SK-N-SH (cell line): ENCODE measurements at regions not wholly inside any gene's neighbourhood (a gene's known extent, or its start where the extent isn't known, plus 50 kb on each side); places are given as distances from the start of the nearest gene placed in this dataset.

Source experiments
- CTCF ChIA-PET: fragments of 300-600, 350-600 bp; formaldehyde crosslinking; extraction: SDS; loops from one replicate; lab custom pipeline; 2021; lab: Yijun Ruan, JAX
- POLR2A ChIA-PET: fragments of 350-600 bp; sonication (Branson Sonifier 250); formaldehyde crosslinking; extraction: SDS; loops from one replicate; lab custom pipeline; 2020; ENCODE audit warnings: antibody characterized with exemption, inconsistent platforms; lab: Yijun Ruan, JAX
- DNase-seq: peaks from one replicate; pipeline ENCODE4 v3.0.0; 2012
- H2AFZ ChIP-seq: fragments of 200-600 bp; sonication (generic); 2 replicates; pipeline ENCODE4 v1.8.1; 2016; ENCODE audit warnings: antibody characterized with exemption, mild to moderate bottlenecking, low read depth
- H3F3A ChIP-seq: fragments of 200-600 bp; sonication (generic); replicated peaks from 2 replicates; pipeline ENCODE3; 2016; ENCODE audit warnings: antibody characterized with exemption, mild to moderate bottlenecking; ENCODE audit not compliant: insufficient read depth
- H3K27ac ChIP-seq, 2 experiments: fragments of 200-500 bp in 1 of 2; fragments of 200-600 bp in 1 of 2; sonication (Bioruptor generic) in 1 of 2; sonication (generic), shearing (Covaris generic) in 1 of 2; 2 replicates each; pipeline versions ENCODE4 v1.5.1 to v1.6.1; 2014 to 2016; ENCODE audit warnings: low read depth in 2 of 2, inconsistent platforms in 1 of 2, low read length in 1 of 2, mild to moderate bottlenecking in 1 of 2, mixed read lengths in 1 of 2
- H3K27me3 ChIP-seq: fragments of 200-600 bp; sonication (generic), shearing (Covaris generic); 2 replicates; pipeline ENCODE4 v1.6.1; 2016; ENCODE audit warnings: mixed run types; ENCODE audit not compliant: insufficient read depth
- H3K36me3 ChIP-seq, 2 experiments: fragments of 200-500 bp in 1 of 2; fragments of 200-600 bp in 1 of 2; sonication (Bioruptor generic) in 1 of 2; sonication (generic) in 1 of 2; replicated peaks in 1 of 2; 2 replicates each; pipeline versions ENCODE3 to v1.5.1; 2014 to 2016; ENCODE audit warnings: low read length in 1 of 2, mild to moderate bottlenecking in 1 of 2; ENCODE audit not compliant: insufficient read depth in 2 of 2, control insufficient read depth in 1 of 2
- H3K4me1 ChIP-seq, 2 experiments: fragments of 200-500 bp in 1 of 2; fragments of 200-600 bp in 1 of 2; sonication (Bioruptor generic) in 1 of 2; sonication (generic), shearing (Covaris generic) in 1 of 2; 2 replicates each; pipeline versions ENCODE4 v1.5.1 to v1.6.1; 2014 to 2016; ENCODE audit warnings: low read depth in 1 of 2, low read length in 1 of 2, mixed run types in 1 of 2; ENCODE audit not compliant: insufficient read depth in 2 of 2, control insufficient read depth in 1 of 2
- H3K4me2 ChIP-seq: fragments of 200-600 bp; sonication (generic), shearing (Covaris generic); 2 replicates; pipeline ENCODE4 v1.6.1; 2017; ENCODE audit warnings: mixed run types
- H3K4me3 ChIP-seq, 2 experiments: fragments of 200-500 bp in 1 of 2; fragments of 200-600 bp in 1 of 2; sonication (Bioruptor generic) in 1 of 2; sonication (generic), shearing (Covaris generic) in 1 of 2; 2 replicates each; pipeline versions ENCODE4 v1.5.1 to v1.8.1; 2014 to 2016; ENCODE audit warnings: low read depth in 2 of 2, inconsistent platforms in 1 of 2, low read length in 1 of 2, mild to moderate bottlenecking in 1 of 2, mixed read lengths in 1 of 2, moderate library complexity in 1 of 2
- H3K79me2 ChIP-seq: fragments of 200-600 bp; sonication (generic); 2 replicates; pipeline ENCODE4 v1.8.1; 2017; ENCODE audit warnings: mild to moderate bottlenecking; ENCODE audit not compliant: insufficient read depth
- H3K9ac ChIP-seq: fragments of 200-600 bp; sonication (generic); 2 replicates; pipeline ENCODE4 v1.6.1; 2017; ENCODE audit warnings: mixed run types
- H3K9me2 ChIP-seq: fragments of 200-600 bp; sonication (generic); 2 replicates; pipeline ENCODE4 v1.6.1; 2017; ENCODE audit warnings: mixed run types
- H3K9me3 ChIP-seq: fragments of 200-600 bp; sonication (generic); 2 replicates; pipeline ENCODE4 v1.6.1; 2017; ENCODE audit warnings: mixed run types, mild to moderate bottlenecking, moderate library complexity
- H4K20me1 ChIP-seq: fragments of 200-600 bp; sonication (generic); 2 replicates; pipeline ENCODE4 v1.6.1; 2017; ENCODE audit warnings: mild to moderate bottlenecking, mixed run types; ENCODE audit not compliant: insufficient read depth
- CTCF ChIP-seq: fragments of 200-600 bp; sonication (generic); IDR thresholded peaks from 2 replicates; pipeline ENCODE4 v1.6.1; 2017; ENCODE audit warnings: antibody characterized with exemption, mild to moderate bottlenecking, moderate library complexity
- ELF1 ChIP-seq: IDR thresholded peaks from 2 replicates; pipeline ENCODE4 v1.4.0; 2012
- EP300 ChIP-seq, 2 experiments: IDR thresholded peaks; 2 replicates each; pipeline versions ENCODE4 v1.4.0 to v1.6.1; 2012; ENCODE audit warnings: borderline replicate concordance in 1 of 2, low read depth in 1 of 2, low read length in 1 of 2
- EZH2phosphoT487 ChIP-seq: fragments of 200-600 bp; sonication (generic); IDR thresholded peaks from 2 replicates; pipeline ENCODE4 v1.6.1; 2017; ENCODE audit warnings: low read depth, mixed run types, mild to moderate bottlenecking, antibody characterized with exemption, moderate library complexity, borderline replicate concordance
- FOXJ3 ChIP-seq: sonication (generic); formaldehyde crosslinking; IDR thresholded peaks from 2 replicates; pipeline ENCODE4 v1.5.1; 2020; ENCODE audit warnings: mild to moderate bottlenecking, missing genetic modification reagents
- FOXM1 ChIP-seq: IDR thresholded peaks from 2 replicates; pipeline ENCODE4 v1.4.0; 2012; ENCODE audit warnings: low read depth, mild to moderate bottlenecking
- GABPA ChIP-seq: IDR thresholded peaks from 2 replicates; pipeline ENCODE4 v1.4.0; 2012; ENCODE audit warnings: low read depth, mild to moderate bottlenecking
- JUND ChIP-seq: IDR thresholded peaks from 2 replicates; pipeline ENCODE4 v1.4.0; 2012
- NFIC ChIP-seq: IDR thresholded peaks from 2 replicates; pipeline ENCODE4 v1.4.0; 2012; ENCODE audit warnings: borderline replicate concordance
- RAD21 ChIP-seq: IDR thresholded peaks from 2 replicates; pipeline ENCODE4 v1.6.1; 2012; ENCODE audit warnings: mild to moderate bottlenecking, low read length
- RCOR1 ChIP-seq: fragments of 150-350 bp; IDR thresholded peaks from 2 replicates; pipeline ENCODE4 v1.6.1; 2017; ENCODE audit warnings: antibody characterized with exemption, low read length
- REST ChIP-seq: IDR thresholded peaks from 2 replicates; pipeline ENCODE4 v1.6.1; 2012; ENCODE audit warnings: mild to moderate bottlenecking, low read depth, low read length, moderate library complexity
- RFX5 ChIP-seq: IDR thresholded peaks from 2 replicates; pipeline ENCODE4 v1.6.1; 2012; ENCODE audit warnings: mild to moderate bottlenecking, improper control_type of control experiment, low read length
- WGBS: methylation state at CpG from one replicate; pipeline ENCODE4 v1.1.6; 2017; ENCODE audit warnings: low lambda C conversion rate; 5-methylcytosine and 5-hydroxymethylcytosine counted together

GRCh38 chr2:104938231-104938941 lies 84.5 kb downstream of the POU3F3 start:
- Histone ChIP-seq H3K4me2 (no peak overlapping the region), H3K4me1 (no peaks in the 10 kb centered on the region; a peak in 1 of 4 replicates), H3K9me2 (no peaks in the 10 kb centered on the region), H4K20me1 (no peaks in the 10 kb centered on the region), H3K4me3 (no peak overlapping the region), H3K36me3 (no peaks in the 10 kb centered on the region), H3K9ac (no peak overlapping the region), H3K9me3 (no peaks in the 10 kb centered on the region), H2AFZ (no peak overlapping the region), H3K27ac (no peak overlapping the region), H3K79me2 (no peaks in the 10 kb centered on the region), H3K27me3 (no peaks in the 10 kb centered on the region; the same call in 1 of the 2 replicates), H3F3A (no peaks in the 10 kb centered on the region)
- TF ChIP-seq REST, result no peak
- TF ChIP-seq ELF1, result no peak
- TF ChIP-seq EP300 (IDR thresholded peaks at IDR 0.05; ENCODE audit: borderline replicate concordance in 1 of 2, low read depth in 1 of 2, low read length in 1 of 2), result no peak
- no peak for TF ChIP-seq RFX5
- no peak for TF ChIP-seq GABPA
- no peak for TF ChIP-seq FOXM1
- TF ChIP-seq CTCF, result no peak
- CTCF ChIA-PET, result no interaction called here
- 32% methylated on average over 10 of the region's 10 CpGs for WGBS
- POLR2A ChIA-PET, result no interaction called here
- DNase-seq, result no peak

- Histone ChIP-seq H3K79me2 (no peaks in the 10 kb centered on the region), H3K9me3 (no peaks in the 10 kb centered on the region), H3K36me3 (no peaks in the 10 kb centered on the region), H3K4me1 (no peaks in the 10 kb centered on the region; a peak in 1 of 4 replicates), H3K4me3 (no peak overlapping the region), H4K20me1 (no peaks in the 10 kb centered on the region), H2AFZ (no peak overlapping the region), H3K9ac (no peak overlapping the region), H3K27ac (no peak overlapping the region), H3F3A (no peaks in the 10 kb centered on the region), H3K9me2 (no peaks in the 10 kb centered on the region), H3K4me2 (no peak overlapping the region), H3K27me3 (no peaks in the 10 kb centered on the region; the same call in 1 of the 2 replicates)
- DNase-seq, result no peak
- ChIA-PET CTCF (no interaction called here), POLR2A (no interaction called here)
- TF ChIP-seq JUND (no peak), NFIC (no peak), FOXJ3 (CRISPR knock-in tag) (no peak), RCOR1 (no peak), RFX5 (no peak), FOXM1 (no peak), RAD21 (no peak), EZH2phosphoT487 (no peak), ELF1 (no peak)
- WGBS, result 47% methylated on average over 11 of the region's 11 CpGs
These were observed 85.8 kb downstream of the POU3F3 start for GRCh38 chr2:104939570-104940217.
